ENCODE measurements at regions not wholly inside any gene's neighbourhood (a gene's known extent, or its start where the extent isn't known, plus 50 kb on each side); places are given as distances from the start of the nearest gene placed in this dataset.
"Not testable (repeated sequence)": the region's sequence is repeated elsewhere in the genome, so short reads cannot be mapped to it uniquely, and the experiment has no call there.

- no peaks in the 10 kb centered on the region for H3K27me3 ChIP-seq (ENCODE audit: insufficient read depth, poor library complexity, severe bottlenecking)
- no peak for TF ChIP-seq GABPA (IDR thresholded peaks at IDR 0.05; ENCODE audit: low read depth)
- TF ChIP-seq REST (IDR thresholded peaks at IDR 0.05; ENCODE audit: insufficient replicate concordance, low read depth): no peak
- no peak for TF ChIP-seq SPI1 (IDR thresholded peaks at IDR 0.05; ENCODE audit: borderline replicate concordance, low read depth)
- TF ChIP-seq, protein P1, sequence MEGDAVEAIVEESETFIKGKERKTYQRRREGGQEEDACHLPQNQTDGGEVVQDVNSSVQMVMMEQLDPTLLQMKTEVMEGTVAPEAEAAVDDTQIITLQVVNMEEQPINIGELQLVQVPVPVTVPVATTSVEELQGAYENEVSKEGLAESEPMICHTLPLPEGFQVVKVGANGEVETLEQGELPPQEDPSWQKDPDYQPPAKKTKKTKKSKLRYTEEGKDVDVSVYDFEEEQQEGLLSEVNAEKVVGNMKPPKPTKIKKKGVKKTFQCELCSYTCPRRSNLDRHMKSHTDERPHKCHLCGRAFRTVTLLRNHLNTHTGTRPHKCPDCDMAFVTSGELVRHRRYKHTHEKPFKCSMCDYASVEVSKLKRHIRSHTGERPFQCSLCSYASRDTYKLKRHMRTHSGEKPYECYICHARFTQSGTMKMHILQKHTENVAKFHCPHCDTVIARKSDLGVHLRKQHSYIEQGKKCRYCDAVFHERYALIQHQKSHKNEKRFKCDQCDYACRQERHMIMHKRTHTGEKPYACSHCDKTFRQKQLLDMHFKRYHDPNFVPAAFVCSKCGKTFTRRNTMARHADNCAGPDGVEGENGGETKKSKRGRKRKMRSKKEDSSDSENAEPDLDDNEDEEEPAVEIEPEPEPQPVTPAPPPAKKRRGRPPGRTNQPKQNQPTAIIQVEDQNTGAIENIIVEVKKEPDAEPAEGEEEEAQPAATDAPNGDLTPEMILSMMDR (IDR thresholded peaks at IDR 0.05; ENCODE audit: insufficient read depth, low read length): no peak
- TF ChIP-seq POLR2AphosphoS5 (IDR thresholded peaks at IDR 0.05; ENCODE audit: low read depth): no peak
- no peak for DNase-seq (ENCODE audit: low read depth in 1 of 2, low spot score in 1 of 2)
- H3K4me3 ChIP-seq (replicated peaks; ENCODE audit: insufficient read depth, low read length): no peak overlapping the region
- H3K27ac ChIP-seq (replicated peaks): no peak overlapping the region
These were observed 167.0 kb downstream of the UTP18 start for GRCh38 chr17:51427323-51427811.

- no peak overlapping the region for H3K4me3 ChIP-seq (replicated peaks; ENCODE audit: insufficient read depth, low read length)
- no peak for TF ChIP-seq GABPA (IDR thresholded peaks at IDR 0.05; ENCODE audit: low read depth)
- TF ChIP-seq, protein P1 (IDR thresholded peaks at IDR 0.05; ENCODE audit: insufficient read depth, low read length): no peak
- DNase-seq (ENCODE audit: low read depth in 1 of 2, low spot score in 1 of 2): no peak
- no peaks in the 10 kb centered on the region for H3K27me3 ChIP-seq (ENCODE audit: insufficient read depth, poor library complexity, severe bottlenecking)
- H3K27ac ChIP-seq (replicated peaks): no peak overlapping the region
These were observed 167.5 kb downstream of the UTP18 start for GRCh38 chr17:51427856-51428255.

DNA sequence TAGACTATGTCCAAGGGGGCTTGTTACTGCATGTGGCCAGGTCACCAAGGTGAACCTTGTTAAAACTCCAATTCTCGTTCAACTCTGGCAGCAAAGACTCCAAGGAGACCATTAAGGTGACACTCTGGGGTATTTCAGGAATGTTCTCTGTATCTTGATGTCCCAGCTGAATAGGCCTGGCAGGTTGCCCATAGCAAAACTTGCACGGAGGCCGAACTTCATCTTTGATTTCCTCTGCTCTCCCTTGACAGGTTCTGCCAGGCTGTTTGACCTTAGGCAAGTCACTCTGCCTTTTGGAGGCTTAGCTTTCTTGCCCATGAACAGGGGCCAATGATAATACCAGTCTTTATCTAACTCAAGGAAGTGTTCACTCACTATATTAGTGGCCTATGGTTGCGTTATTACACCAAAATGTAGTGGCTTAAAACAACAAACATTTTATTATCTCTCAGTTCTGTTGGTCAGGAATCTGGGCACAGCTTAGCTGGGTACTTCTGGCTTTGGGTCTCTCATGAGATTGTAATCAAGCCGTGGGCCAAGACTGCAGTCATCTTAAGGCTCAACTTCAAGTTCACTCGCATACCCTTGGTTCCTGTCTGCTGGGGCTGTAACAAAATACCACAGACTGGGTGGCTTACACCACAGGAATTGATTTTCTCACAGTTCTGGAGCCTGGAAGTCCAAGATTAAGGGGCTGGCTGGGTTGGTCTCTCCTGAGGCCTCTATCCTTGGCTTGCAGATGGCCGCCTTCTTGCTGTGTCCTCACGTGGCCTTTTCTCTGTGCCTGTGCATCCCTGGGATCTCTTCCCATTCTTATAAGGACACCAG lies 168.5 kb downstream of the UTP18 start:
- Histone ChIP-seq H3K27ac (replicated peaks) (no peak overlapping the region), H3K27me3 (ENCODE audit: insufficient read depth, poor library complexity, severe bottlenecking) (no peaks in the 10 kb centered on the region), H3K4me3 (replicated peaks; ENCODE audit: insufficient read depth, low read length) (no peak overlapping the region)
- TF ChIP-seq REST (IDR thresholded peaks at IDR 0.05; ENCODE audit: insufficient replicate concordance, low read depth) (no peak), POLR2AphosphoS5 (IDR thresholded peaks at IDR 0.05; ENCODE audit: low read depth) (no peak), SPI1 (IDR thresholded peaks at IDR 0.05; ENCODE audit: borderline replicate concordance, low read depth) (no peak), GABPA (IDR thresholded peaks at IDR 0.05; ENCODE audit: low read depth) (no peak)
- TF ChIP-seq, protein P1 (IDR thresholded peaks at IDR 0.05; ENCODE audit: insufficient read depth, low read length): no peak
- no peak for DNase-seq (ENCODE audit: low read depth in 1 of 2, low spot score in 1 of 2)

GRCh38 chr17:51429938-51430337 lies 169.6 kb downstream of the UTP18 start:
- not testable (repeated sequence) for H3K4me3 ChIP-seq (replicated peaks; ENCODE audit: insufficient read depth, low read length); H3K27ac ChIP-seq (replicated peaks); DNase-seq (ENCODE audit: low read depth in 1 of 2, low spot score in 1 of 2); H3K27me3 ChIP-seq (ENCODE audit: insufficient read depth, poor library complexity, severe bottlenecking)
